ENCODE measurements at regions not wholly inside any gene's neighbourhood (a gene's known extent, or its start where the extent isn't known, plus 50 kb on each side); places are given as distances from the start of the nearest gene placed in this dataset.
A peak's percentile ranks its signal among the peaks of the same experiment; 100 is the strongest.

DNA sequence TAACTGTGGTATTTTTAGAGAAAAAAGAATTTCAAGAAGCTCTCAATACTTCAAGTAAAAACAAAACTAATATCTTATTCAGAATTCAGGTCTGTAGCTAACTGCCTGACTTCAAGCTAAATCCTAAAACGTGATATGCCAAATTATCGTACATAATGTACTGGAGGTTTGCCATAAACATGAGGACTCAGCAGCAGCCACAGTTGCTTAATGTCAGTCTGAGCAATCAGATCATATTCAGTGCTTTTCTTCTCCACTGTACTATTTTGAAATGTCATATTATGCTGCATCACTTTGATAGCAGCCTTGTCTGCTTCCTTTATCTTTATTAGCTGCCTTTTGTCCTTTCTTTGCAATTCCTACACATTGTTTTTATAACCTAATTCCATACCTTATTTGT lies 265.1 kb upstream of the EDNRB start:
- in situ Hi-C loops (cut with HindIII; ENCODE audit: low sequenced_read_pairs), result no loop called here
- no peak for DNase-seq (ENCODE audit: low spot score)

DNA sequence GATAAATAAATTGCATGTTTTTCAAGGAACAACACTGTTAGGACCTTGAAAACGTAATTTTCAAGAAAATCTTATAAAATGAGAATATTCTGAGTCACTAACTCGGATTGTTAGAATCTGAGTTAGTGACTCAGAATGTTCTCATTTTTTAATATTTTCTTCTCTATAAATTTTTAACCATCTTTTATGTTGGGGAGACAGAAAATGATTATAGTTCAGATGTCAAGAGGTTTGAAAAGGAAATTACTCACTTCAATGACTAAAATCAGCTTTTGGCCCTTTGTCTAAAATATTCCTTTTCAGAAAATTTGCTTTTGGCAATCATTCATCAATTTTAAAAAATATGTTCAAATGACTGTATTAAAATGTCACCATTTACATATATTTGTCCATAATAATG lies 264.2 kb upstream of the EDNRB start:
- in situ Hi-C loops (cut with HindIII; ENCODE audit: low sequenced_read_pairs), result no loop called here

DNA sequence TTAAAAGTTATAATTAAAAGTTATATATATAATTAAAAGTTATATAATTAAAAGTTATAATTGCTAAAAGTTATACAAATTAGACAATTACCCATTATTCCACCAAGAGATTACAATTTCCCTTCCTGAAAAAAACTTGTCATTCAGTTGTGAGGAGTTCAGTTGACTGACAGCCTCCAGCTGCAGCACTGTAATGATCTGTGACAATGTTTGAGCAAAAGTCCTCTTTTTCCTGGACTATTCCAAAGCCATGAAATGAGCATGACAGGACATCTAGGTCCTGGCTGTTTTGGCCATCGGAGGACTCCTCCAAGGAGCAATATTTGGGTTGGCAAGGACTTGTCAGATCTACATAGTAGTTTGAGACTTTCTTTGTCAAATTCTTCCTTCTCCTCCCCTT lies 258.7 kb upstream of the EDNRB start:
- in situ Hi-C loops (cut with HindIII; ENCODE audit: low sequenced_read_pairs), result no loop called here
- no peak for DNase-seq (ENCODE audit: low spot score)

More for the DNA sequence above, 264.2 kb upstream of the EDNRB start:
- DNase-seq (ENCODE audit: low spot score), result no peak

DNA sequence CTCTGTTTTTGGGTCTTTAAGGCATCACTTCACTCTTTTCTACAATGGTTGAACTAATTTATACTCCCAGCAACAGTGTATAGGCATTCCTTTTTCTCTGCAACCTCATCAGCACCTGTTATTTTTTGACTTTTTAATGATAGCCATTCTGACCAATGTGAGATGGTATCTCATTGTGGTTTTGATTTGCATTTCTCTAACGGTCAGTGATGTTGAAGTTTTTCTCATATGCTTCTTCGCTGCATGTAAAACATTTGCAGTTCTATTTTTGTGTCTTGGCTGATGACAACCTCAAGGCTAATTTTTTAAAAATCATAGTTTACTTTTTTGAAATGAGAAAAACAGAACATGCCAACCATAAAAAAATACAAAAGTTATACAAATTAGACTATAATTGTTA lies 258.2 kb upstream of the EDNRB start:
- in situ Hi-C loops (cut with HindIII; ENCODE audit: low sequenced_read_pairs), result no loop called here
- no peak for DNase-seq (ENCODE audit: low spot score)

DNA sequence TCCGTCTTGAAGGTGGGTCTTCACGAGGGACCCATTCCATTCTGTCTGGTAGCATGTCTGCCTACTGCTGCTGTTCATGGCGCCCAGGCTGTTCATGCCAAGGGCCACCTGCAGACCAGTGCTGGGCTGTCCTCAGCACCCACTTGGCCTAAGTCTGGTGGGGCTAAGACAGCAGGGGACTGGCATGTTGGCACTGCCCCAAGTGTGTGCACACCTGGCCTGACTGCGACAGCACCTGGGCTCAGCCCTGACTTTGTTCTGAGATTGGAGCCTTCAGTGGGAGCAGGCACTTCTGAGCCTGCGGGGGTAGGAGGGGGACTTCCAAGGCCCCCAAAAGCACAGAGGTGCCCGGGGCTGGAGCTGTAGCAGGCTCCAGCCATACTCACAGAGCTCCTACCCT lies 250.8 kb upstream of the EDNRB start:
- in situ Hi-C loops (cut with HindIII; ENCODE audit: low sequenced_read_pairs), result no loop called here
- DNase-seq (ENCODE audit: low spot score), result no peak

DNA sequence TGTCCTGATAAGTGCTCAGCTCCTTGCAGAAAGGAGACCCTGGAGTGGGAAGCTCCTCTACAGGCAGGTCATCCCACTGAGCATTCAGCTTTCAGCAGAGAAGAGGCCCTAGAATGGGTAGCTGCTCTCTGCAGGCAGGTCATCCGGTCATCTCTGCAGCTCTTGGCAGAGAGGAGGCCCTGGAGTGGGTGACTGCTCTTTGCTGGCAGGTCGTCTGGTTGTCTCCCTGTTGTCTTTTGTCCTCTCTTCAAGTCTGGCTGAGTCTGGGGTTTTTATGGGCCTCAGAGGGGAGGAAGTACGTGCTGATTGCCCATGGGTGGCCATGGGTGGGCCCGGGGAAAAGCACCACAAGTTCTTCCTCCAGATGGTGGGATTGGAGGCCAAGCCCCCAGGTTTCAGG lies 250.3 kb upstream of the EDNRB start:
- no peak for DNase-seq (ENCODE audit: low spot score)
- in situ Hi-C loops (cut with HindIII; ENCODE audit: low sequenced_read_pairs), result no loop called here

DNA sequence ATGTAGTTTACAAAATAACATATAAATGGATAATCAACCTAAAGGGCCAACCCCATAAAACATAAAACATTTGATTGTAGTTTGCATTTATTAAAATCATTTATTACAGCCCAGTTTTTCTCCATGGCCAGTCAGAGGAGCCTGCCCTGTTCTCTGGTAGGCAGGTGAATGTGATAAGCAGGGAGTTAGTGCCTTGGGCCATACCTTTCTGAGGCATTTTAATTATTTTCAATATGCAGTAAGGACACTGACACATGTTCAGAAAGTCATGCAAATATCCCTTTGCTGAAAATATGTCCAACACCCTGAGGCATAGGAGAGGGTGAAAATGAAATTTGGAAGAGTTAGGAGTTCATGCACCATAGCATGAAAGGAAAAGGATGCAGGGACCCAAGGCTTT lies 242.6 kb upstream of the EDNRB start:
- DNase-seq (ENCODE audit: low spot score), result no peak
- in situ Hi-C loops (cut with HindIII; ENCODE audit: low sequenced_read_pairs), result no loop called here

DNA sequence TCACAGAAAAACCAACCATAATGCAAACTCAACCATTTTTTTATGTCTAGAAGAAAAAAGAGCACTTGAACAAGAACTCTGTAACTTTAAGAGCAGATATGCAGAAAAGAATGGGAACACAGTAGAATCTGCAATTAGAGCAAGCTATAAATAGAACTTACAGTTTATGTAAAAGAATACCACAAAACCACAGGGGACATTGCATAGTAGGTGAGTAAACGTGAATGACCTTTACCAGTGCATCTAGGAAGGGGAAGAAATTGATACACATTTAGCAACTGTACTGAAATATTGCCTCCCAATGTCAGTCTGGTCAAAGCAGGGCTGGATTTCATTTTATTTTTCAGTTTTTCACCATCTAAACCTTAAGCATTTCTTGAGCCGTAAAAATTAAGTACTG lies 242.2 kb upstream of the EDNRB start:
- DNase-seq (ENCODE audit: low spot score), result no peak
- in situ Hi-C loops (cut with HindIII; ENCODE audit: low sequenced_read_pairs), result no loop called here

DNA sequence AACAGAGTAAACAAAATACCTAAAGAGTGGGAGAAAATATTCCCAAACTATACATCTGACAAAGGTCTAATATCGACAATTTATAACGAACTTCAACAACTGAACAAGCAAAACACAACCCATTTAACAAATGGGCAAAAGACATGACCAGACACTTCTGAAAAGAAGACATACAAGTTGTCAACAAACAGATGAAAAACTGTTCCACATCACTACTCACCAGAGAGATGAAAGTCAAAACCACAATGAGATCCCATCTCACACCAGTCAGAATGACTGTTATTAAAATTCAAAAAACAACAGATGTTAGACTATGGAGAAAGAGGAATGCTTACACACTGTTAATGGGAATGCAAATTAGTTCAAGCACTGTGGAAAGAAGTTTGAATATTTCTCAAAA lies 233.8 kb upstream of the EDNRB start:
- no peak for DNase-seq (ENCODE audit: low spot score)
- in situ Hi-C loops (cut with HindIII; ENCODE audit: low sequenced_read_pairs), result no loop called here

DNA sequence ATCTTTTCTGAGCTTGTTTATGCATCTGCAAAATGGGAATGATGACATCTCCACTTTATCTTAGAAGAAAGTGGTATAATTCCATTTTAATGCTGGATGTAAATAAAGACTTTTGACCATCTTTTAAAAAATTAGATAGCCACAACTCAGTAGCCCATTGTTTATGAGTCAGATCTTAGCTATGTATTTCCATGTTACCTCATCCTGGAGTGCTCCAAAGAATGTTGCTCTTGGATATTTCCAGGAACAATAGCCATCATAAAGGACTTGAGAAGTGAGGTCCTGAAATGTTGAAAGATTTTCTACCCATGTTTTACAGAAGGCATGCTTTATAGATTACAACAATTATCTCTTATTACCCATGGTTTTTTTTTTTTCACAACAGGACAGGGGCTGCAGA lies 229.3 kb upstream of the EDNRB start:
- in situ Hi-C loops (cut with HindIII; ENCODE audit: low sequenced_read_pairs), result no loop called here
- no peak for DNase-seq (ENCODE audit: low spot score)

DNA sequence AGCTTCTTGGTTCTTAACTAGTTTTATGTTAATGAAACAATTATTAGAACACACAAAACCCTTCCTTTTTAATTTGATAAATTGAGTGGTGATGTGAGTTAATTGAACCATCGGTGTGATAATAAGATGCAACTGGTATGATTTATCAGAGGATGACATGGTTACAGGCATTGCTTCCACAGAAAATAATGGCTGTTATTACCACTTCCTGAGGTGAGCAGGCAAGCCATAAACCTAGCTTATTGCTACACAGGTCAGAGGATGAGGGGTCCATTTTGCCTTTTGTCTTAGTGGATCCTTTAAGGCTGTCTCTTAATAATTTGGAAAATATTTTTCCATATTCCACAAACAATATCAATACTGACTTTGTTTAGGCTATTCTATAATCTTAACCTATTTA lies 226.6 kb upstream of the EDNRB start:
- no peak for DNase-seq (ENCODE audit: low spot score)
- in situ Hi-C loops (cut with HindIII; ENCODE audit: low sequenced_read_pairs), result no loop called here

DNA sequence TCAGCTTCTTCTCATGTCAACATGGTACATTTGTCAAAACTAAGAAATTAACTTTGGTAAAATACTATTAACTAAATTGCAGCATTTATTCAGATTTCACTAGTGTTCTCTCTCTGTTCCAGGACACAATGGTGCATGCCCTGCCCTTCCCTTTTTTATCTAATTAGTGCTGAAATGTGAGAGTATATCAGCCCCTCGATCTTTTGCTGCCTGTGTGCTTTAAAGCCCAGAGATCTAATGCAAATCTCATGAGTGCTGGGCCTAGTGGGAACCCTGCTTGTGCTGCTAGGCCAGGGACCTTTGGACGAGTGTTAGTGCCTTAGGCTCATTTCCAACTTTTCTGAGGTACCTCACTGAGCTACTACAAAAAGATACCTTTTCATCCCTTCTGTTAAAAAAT lies 221.1 kb upstream of the EDNRB start:
- no peak for DNase-seq (ENCODE audit: low spot score)
- in situ Hi-C loops (cut with HindIII; ENCODE audit: low sequenced_read_pairs), result no loop called here

DNA sequence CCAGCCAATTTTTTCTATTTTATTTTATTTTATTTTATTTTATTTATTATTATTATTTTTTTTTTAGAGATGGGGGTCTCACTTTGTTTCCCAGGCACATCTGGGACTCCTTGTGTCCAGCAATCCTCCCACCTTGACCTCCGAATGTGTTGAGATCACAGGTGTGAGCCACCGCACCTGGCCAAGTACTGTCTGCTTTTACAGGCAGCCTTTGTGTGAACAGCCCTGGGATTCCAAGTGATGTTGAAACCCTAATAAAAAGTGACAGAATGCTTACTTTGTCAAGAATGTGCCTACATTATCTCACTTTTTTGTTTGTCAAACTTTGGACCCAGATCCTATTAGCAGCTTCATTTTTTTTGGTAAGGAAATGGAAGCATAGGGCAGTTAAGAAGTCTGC lies 220.1 kb upstream of the EDNRB start:
- no peak for DNase-seq (ENCODE audit: low spot score)
- in situ Hi-C loops (cut with HindIII; ENCODE audit: low sequenced_read_pairs), result no loop called here

DNA sequence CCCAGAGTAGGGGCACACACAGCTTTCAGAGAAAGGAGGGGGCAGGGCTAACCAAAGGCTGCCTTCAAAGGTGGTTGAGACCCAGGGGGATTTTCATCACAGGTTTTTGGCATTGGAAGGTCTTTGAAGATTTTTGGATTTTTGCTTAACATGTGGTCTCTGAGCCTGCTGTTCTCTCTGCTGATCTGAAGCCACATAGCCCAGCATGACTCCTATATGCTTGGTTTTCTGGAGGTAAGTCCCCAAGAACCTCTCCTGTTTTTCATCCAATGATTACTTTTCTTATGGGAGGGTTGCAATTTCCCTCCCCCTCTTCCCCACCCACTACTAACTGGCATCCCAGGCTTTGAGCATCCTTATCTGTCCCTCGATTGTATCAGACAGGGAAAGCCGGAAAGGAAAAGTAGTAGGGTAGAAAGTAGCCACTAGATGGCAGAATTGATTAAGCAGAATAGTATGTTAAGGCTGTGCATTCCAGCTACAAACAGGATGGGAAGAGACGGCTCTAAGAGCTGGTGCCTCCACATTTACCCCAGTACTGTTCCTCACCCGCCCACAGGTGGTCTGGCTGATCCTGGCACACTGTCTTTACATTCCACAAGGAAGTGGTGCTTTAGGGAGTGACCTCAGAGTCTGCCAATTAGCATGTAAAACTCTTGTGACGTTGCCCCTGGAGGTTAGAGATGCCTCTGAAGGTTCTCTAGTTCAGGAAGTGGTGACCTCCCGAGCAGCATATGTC lies 218.9 kb upstream of the EDNRB start:
- in situ Hi-C loops (cut with HindIII; ENCODE audit: low sequenced_read_pairs), result no loop called here
- peak; percentile 77 for DNase-seq (ENCODE audit: low spot score)

DNA sequence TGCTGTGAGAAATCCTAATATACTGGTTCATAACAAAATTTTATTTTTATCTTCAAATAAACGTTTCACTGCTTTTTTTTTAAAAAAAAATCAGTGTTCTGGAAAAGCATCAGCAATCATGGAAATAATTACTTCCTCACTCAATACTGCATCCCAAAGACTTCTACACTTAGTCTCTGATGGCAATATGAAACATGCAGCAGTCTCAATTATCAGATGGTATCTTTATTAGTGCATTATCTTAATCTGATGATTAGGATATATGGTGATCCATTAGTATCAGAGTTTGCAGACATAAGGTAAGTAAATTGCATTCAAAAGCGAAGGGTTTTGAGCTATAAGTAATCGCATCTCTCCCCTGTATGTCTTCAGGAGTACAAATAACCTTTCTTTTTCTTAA lies 218.3 kb upstream of the EDNRB start:
- in situ Hi-C loops (cut with HindIII; ENCODE audit: low sequenced_read_pairs), result no loop called here
- no peak for DNase-seq (ENCODE audit: low spot score)

DNA sequence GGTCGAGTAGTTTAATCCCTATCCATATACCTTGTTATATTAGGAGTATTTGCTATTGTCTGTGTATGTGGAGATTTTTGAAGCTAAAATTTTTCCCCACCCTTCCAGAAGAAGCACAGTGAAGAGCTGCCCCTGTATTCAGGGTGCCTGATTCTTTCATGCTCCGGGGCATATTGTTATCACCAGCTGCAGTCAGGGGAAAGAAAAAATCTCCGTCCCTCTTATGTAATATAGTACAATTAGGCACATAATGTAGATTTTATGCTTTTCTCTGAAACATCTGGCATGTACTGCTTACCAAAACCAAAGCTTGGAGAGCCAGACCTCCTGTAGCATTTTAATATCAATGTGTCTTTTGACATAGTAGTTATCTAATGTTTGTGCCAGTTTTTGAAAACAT lies 214.9 kb upstream of the EDNRB start:
- in situ Hi-C loops (cut with HindIII; ENCODE audit: low sequenced_read_pairs), result no loop called here
- no peak for DNase-seq (ENCODE audit: low spot score)

DNA sequence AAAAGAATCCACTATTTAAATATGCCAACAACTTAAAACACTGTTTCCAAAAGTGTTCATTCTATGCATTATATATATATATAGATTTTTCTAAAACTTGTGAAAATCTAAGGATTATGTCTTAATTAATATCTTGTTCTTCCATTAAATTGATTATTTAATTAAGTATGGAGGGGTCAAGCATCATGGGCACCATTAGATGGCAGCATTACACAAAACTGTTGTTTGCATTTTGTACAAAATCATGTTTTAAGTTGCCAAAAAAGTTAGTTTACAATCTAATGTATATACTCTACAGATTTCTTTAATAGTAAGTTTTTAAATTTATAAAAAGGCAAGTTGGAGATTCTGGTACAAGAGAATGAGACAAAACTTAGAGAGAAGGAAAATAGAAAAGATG lies 213.2 kb upstream of the EDNRB start:
- no peak for DNase-seq (ENCODE audit: low spot score)
- in situ Hi-C loops (cut with HindIII; ENCODE audit: low sequenced_read_pairs), result no loop called here

DNA sequence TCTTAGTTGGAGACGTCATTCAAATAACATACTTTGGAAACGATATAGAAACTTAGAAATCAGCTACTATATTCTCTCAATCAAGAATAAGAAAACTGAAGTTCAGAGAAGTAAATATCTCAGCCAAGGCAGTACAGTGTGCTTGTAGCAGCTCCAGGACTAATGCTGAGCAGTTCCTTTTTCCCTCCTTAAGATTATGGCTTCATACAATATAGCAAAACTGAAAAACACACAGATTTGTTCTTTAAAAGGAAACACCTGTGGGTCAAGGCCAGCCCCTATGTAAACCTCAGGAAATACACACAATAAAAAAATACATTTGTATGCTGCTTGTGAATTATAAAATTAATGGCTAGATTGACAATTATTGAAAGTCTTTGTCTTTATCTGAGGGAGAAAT lies 212.7 kb upstream of the EDNRB start:
- no peak for DNase-seq (ENCODE audit: low spot score)
- in situ Hi-C loops (cut with HindIII; ENCODE audit: low sequenced_read_pairs), result no loop called here

DNA sequence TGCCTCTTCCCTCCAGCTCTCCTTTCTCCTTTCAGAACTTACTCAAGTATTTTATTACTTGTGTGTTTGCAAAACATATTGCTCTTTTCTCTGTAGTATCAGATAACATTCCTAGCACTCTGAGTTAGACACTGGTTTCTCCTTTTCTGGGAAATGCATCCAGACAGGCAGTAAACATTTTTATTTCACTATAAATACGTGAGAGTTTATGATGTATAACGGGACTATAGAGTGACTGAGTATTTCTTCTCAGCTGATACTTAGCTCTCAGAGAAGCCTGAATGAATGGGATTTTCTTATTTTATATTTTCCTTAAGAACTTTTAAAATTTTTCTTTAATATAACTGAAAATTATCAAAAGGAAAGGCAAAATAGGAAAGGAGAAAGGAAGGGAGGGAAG lies 211.2 kb upstream of the EDNRB start:
- in situ Hi-C loops (cut with HindIII; ENCODE audit: low sequenced_read_pairs), result no loop called here
- DNase-seq (ENCODE audit: low spot score), result no peak

DNA sequence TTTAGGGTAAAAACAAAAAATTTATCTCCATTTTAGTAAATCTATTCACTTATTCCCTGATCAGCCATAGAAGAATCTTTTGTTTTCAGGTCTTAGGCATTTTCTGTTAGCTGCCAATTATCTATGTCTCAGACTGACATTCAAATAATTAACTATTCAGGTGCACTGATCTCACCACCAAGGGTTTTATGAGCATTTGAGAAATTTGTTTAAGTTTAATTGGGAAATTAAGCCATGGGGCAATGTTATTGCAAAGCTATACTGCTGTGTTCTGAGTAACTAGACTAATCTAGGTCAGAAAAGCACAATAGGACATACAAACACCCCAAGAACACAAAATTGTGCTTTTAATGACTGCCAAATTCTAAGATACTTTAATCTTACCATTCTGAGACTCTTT lies 210.7 kb upstream of the EDNRB start:
- in situ Hi-C loops (cut with HindIII; ENCODE audit: low sequenced_read_pairs), result no loop called here
- DNase-seq (ENCODE audit: low spot score), result no peak

DNA sequence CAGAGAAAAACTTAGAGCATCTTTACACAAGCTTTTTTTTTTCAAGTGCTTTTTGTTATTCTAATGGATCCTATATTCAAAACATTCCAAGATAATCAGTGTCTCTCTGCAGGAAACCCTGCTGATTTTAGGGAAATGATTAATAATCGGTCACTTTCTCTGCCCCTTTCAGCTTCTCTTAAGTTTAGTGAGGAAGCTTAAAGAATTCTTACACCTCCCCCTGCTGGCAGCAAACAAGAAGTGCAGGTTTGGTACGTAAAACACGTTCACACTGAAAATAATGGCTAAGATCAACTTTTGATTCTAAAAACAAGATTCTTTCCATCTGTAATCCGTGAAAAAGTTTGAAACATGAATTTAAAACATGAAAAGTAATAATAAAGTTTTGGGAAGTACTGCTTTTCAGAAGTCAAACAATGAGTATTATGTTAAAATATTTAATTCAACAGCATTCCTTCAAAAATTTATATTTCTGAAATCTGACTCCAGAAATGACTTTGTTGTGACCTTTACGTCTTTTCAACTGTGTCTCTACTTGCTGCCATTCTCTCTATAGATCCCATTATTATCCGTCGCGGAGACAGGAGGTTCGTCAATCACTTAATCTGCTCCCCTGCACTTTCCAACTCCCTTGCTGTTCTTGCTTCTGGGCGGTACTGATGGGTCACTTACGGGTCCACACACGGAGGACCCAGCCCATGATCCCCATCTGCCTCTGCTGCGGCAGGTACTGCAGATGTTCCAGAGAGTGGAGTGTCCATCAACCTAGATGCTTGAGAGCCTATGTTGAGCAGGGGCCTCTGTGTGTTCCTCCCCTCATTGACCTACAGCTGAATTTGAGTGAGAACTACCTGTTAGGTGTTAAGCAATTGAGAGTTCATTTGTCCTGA lies 203.1 kb upstream of the EDNRB start:
- peak; percentile 55 for DNase-seq (ENCODE audit: low spot score)
- in situ Hi-C loops (cut with HindIII; ENCODE audit: low sequenced_read_pairs), result no loop called here

Data from G401 (cell line).